ENCODE measurements at regions not wholly inside any gene's neighbourhood (a gene's known extent, or its start where the extent isn't known, plus 50 kb on each side); places are given as distances from the start of the nearest gene placed in this dataset.

DNA sequence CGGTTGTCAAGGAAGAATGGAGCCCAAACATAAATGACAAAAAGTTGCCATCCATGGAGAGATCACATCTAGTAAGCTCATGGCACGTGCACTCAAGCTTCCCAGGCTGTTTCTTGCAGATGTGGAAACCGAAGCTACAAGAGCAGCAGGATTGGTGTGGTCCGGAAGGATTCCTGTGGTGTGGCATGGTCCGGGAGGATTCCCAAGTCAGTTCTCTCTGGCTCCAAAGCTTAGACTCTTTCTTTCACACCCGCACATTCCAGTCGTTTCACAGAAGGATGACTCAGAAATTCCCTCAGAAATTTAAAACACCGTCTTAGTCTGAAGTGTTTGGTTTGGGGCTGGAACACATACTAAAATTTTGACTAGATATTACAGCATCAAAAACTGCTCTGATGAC, 78.0 kb upstream of the DRD2 start:
- no peak for DNase-seq

GRCh38 chr11:113552271-113552670, 77.1 kb upstream of the DRD2 start:
- no peak for DNase-seq

DNA sequence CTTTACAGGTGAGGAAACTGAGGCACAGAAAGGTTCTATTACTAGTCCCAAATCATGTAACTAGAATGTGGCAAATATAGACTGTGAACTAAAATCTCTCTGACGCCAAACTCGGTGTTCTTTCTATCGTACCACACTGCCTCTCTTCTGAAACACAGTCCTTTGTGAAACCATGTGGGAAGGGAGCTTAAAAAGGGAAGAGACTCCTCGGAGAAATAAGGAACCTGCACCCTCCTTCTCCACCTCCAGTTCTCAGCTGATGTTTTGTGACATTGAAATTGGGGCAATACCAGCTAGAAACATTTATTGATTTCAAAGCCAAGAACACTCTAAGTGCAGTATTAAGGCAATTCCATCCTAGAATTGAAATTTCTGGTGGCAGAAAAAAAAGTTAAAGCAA, 76.4 kb upstream of the DRD2 start:
- no peak for DNase-seq

- no peak for DNase-seq
These were observed 74.7 kb upstream of the DRD2 start for GRCh38 chr11:113549611-113550578.

DNA sequence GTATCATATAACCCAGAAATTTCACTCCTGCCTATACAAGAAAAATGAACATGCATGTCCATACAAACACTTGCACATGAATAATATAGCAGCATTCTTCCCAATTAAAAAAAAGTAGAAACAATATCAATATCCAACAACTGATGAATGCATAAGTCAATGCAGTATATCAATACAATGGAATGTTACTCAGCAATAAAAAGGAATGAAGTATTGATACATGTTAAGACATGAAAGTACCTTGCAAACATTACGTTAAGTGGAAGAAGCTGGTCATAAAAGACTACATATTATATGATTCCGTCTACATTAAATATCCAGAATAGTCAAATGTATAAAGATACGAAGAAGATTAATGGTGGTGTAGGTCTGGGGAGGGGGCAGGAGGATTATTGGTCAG, 73.9 kb upstream of the DRD2 start:
- DNase-seq, result no peak

DNA sequence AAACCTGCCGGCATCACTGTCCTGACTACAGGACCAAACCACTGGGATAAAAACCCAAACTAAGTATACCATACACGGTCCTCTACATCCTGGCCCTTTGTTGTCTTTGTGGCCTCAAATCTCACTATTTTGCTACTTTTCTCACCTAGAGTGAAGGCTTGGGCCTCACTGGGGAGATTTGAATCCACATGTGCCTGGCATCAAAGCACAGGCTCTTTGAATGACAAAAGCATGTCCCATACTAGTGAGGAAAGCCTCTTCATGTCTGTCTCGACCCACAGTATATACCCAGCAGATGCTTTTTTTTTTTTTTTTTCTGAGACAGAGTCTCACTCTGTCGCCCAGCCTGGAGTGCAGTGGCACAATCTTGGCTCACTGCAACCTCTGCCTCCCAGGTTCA, 72.5 kb upstream of the DRD2 start:
- no peak for DNase-seq

- DNase-seq, result no peak
These were observed 71.7 kb upstream of the DRD2 start for GRCh38 chr11:113546757-113547507.

GRCh38 chr11:113542420-113542819, 67.2 kb upstream of the DRD2 start:
- DNase-seq, result no peak

GRCh38 chr11:113540416-113541330, 65.5 kb upstream of the DRD2 start:
- no peak for DNase-seq

DNA sequence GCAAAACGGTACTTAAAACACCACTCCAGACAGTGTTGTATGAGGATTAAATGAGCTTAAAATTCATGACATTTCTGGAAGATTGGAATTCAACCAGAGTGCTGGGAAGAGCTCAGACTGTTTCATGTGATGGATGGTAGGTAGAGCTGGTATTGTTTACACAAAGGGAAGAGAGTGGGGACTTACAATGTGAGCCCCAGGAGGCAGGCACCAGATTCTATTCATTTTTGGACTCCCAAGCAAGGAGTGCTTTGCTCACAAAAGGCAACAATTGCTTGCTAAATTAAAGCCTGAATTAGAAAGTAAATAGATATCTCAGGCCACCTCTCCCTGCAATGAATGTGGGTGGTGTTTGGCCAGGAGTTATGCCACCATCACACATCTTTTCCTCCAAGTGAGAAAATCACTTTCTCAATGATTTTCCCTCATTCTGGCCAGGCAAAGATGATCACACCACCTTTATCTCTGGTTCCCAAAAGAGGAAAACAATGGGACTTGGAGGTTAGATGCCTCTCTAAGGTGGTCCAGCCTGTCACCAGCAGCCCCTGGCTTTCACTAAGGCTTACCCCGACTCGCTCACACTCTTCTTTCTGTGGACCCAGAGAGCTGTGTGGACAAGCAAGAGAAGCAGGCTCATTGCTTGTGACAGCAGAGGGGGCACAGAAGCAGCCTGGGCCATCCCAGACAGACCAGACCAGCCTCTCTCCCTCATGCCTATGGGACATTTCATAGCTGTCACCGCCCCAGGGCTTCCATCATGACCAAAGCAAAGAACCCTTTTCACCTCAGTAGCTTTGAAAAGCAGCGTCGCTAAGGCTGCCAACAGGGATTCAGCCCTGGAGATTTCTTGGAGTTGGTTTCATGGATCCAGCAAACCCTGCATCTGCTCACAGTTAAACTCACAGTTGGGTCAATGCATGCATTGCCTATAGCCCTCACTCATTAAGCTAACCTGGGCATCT, 63.5 kb upstream of the DRD2 start:
- no peak for DNase-seq

DNA sequence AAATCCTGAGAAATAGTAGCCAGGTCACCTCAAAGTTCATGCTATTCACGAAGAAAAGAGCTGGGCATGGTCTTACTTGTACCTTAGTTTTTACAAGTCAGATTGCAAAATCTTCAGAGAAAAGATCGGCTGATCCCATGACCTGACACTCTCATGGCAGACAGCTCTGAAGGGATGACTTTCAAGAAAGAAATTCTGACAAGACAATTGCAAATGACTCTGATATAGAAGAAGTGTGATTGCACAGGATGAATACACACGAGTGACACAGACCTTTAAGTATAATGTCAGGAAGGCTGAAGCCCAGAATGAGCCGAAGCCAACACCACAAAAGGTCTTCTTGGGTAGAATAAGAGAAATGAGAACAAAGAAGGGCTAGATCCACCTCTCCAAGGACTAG, 59.4 kb upstream of the DRD2 start:
- DNase-seq, result no peak

DNA sequence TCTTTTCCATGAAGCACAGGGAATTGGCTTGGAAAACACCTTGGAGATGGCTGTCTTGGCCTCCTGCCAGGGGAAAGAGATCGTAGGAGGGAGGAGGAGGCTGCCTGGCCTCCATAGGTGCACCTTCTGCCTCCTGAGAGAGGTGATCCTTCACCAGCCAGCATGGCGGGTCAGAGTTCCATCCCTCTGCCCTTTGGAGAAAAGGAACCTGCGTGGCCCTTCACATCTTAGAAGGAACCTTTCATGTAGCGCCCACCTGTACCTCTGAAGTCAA, 58.2 kb upstream of the DRD2 start:
- no peak for DNase-seq

GRCh38 chr11:113532697-113533424, 57.7 kb upstream of the DRD2 start:
- DNase-seq, result peak; percentile 55

GRCh38 chr11:113531575-113532451, 56.6 kb upstream of the DRD2 start:
- DNase-seq, result no peak

DNA sequence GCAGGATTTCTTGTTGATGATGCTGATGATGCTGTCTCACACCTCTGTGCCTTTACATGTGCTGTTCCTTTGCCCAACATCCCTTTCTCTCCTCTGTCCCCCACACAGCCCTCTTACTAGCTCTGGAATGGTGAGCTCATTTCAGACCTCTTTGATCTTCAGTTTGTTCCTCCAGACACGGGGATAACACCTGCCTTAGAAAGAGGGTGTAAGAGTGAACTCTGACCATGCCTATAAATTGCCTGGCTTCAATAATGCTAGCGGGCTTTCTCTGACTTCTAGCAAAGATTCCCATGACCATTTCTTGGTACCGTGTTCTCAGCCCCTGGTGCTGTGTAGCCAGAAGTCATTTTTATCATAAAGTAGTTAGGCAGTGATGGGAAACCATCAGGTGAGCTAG, 55.9 kb upstream of the DRD2 start:
- DNase-seq, result no peak

DNA sequence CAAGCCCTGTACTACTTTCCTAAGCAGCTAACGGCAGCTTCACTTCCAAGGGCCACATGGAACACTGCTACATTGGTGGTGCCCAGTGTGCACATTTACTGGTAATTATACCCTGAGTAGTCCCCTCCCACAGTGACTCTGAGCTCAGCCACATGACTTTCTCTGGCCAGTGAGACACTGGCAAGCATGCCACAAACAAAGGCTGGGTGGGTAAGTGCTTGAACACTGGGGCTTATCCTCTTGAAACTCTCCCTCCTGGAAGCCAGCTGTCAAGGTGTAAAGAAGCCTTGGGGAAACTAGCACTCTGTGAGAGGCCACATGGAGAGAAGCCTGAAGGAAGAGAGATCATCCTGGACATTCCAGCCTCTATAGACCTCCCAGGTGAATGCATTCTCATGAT, 54.4 kb upstream of the DRD2 start:
- no peak for DNase-seq

DNA sequence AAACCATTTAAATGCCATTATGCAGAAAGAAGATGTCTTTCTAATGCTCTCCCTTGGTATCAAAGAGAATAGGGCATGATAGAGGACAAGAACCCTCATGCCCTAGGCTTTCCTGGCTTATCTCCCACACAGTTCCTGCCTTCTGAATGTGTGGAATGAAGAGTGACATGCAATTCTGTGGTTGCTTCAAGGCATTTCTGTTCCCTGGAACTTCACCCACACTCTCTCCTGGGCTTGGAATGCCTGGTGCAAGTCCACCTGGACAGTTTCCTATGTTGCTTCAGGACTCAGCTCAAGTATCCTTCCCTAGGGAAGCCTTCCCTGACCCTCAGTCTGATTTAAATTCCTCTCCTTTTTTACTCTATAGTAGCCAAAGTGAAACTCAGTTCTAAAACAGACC, 53.8 kb upstream of the DRD2 start:
- DNase-seq, result no peak

- no peak for DNase-seq
These were observed 51.3 kb upstream of the DRD2 start for GRCh38 chr11:113526521-113526920.
